ENCODE measurements at regions not wholly inside any gene's neighbourhood (a gene's known extent, or its start where the extent isn't known, plus 50 kb on each side); places are given as distances from the start of the nearest gene placed in this dataset.
"Not testable (repeated sequence)": the region's sequence is repeated elsewhere in the genome, so short reads cannot be mapped to it uniquely, and the experiment has no call there.

GRCh38 chr6:119440953-119441352, 91.4 kb upstream of the MAN1A1 start:
- POLR2A ChIA-PET, result no interaction called here
- no peaks in the 10 kb centered on the region for H3K4me1 Mint-ChIP-seq

GRCh38 chr6:119436583-119436982, 87.0 kb upstream of the MAN1A1 start:
- Mint-ChIP-seq H3K9me3 (no peaks in the 10 kb centered on the region), H3K36me3 (peaks cover 0 to 8% (median 0%) of the 10 kb centered on the region in 3 donors), H3K4me3 (no peak overlapping the region), H3K27ac (no peak overlapping the region), H3K4me1 (no peaks in the 10 kb centered on the region), H3K27me3 (no peaks in the 10 kb centered on the region)
- ChIA-PET CTCF (no interaction called here), POLR2A (no interaction called here)
- H3K9me3 ChIP-seq (ENCODE audit: low read length), result no peaks in the 10 kb centered on the region
- H3K4me1 ChIP-seq (ENCODE audit: insufficient read depth, low read length), result no peaks in the 10 kb centered on the region
- no peaks in the 10 kb centered on the region for H3K27me3 ChIP-seq (ENCODE audit: insufficient read depth, low read length, poor library complexity, severe bottlenecking)
- no peak for DNase-seq
- no peak overlapping the region for H3K27ac ChIP-seq (ENCODE audit: low read depth, low read length)
- no peaks in the 10 kb centered on the region for H3K36me3 ChIP-seq (ENCODE audit: insufficient read depth, low read length)
- no peak overlapping the region for H3K4me3 ChIP-seq (ENCODE audit: low read length)

More at GRCh38 chr6:119440953-119441352, 91.4 kb upstream of the MAN1A1 start:
- Mint-ChIP-seq H3K36me3 (peaks cover 0 to 8% (median 0%) of the 10 kb centered on the region in 3 donors), H3K9me3 (peaks cover 0 to 3% (median 0%) of the 10 kb centered on the region in 5 donors), H3K27ac (no peak overlapping the region), H3K27me3 (no peaks in the 10 kb centered on the region), H3K4me3 (no peak overlapping the region)
- Histone ChIP-seq H3K4me1 (ENCODE audit: insufficient read depth, low read length) (no peaks in the 10 kb centered on the region), H3K4me3 (ENCODE audit: low read length) (no peak overlapping the region), H3K27ac (ENCODE audit: low read depth, low read length) (no peak overlapping the region), H3K9me3 (ENCODE audit: low read length) (no peaks in the 10 kb centered on the region), H3K36me3 (ENCODE audit: insufficient read depth, low read length) (no peaks in the 10 kb centered on the region), H3K27me3 (ENCODE audit: insufficient read depth, low read length, poor library complexity, severe bottlenecking) (no peaks in the 10 kb centered on the region)
- no peak for DNase-seq
- CTCF ChIA-PET, result no interaction called here

GRCh38 chr6:119431799-119432198, 82.2 kb upstream of the MAN1A1 start:
- POLR2A ChIA-PET, result no interaction called here
- H3K27me3 ChIP-seq (ENCODE audit: insufficient read depth, low read length, poor library complexity, severe bottlenecking), result no peaks in the 10 kb centered on the region

GRCh38 chr6:119430805-119431204, 81.2 kb upstream of the MAN1A1 start:
- H3K4me1 ChIP-seq (ENCODE audit: insufficient read depth, low read length), result no peaks in the 10 kb centered on the region
- no peak overlapping the region for H3K4me3 ChIP-seq (ENCODE audit: low read length)
- Mint-ChIP-seq H3K4me1 (no peaks in the 10 kb centered on the region), H3K4me3 (no peak overlapping the region), H3K9me3 (no peaks in the 10 kb centered on the region), H3K27ac (no peak overlapping the region), H3K36me3 (no peaks in the 10 kb centered on the region), H3K27me3 (no peaks in the 10 kb centered on the region)
- POLR2A ChIA-PET, result no interaction called here
- CTCF ChIA-PET, result no interaction called here
- H3K27ac ChIP-seq (ENCODE audit: low read depth, low read length), result no peak overlapping the region
- no peak for DNase-seq
- no peaks in the 10 kb centered on the region for H3K27me3 ChIP-seq (ENCODE audit: insufficient read depth, low read length, poor library complexity, severe bottlenecking)
- no peaks in the 10 kb centered on the region for H3K9me3 ChIP-seq (ENCODE audit: low read length)
- H3K36me3 ChIP-seq (ENCODE audit: insufficient read depth, low read length), result no peaks in the 10 kb centered on the region

More at GRCh38 chr6:119431799-119432198, 82.2 kb upstream of the MAN1A1 start:
- no peak overlapping the region for H3K4me3 Mint-ChIP-seq
- no peak overlapping the region for H3K27ac Mint-ChIP-seq
- no peaks in the 10 kb centered on the region for H3K4me1 Mint-ChIP-seq
- H3K9me3 ChIP-seq (ENCODE audit: low read length), result no peaks in the 10 kb centered on the region
- H3K27ac ChIP-seq (ENCODE audit: low read depth, low read length), result no peak overlapping the region
- CTCF ChIA-PET, result no interaction called here
- no peaks in the 10 kb centered on the region for H3K4me1 ChIP-seq (ENCODE audit: insufficient read depth, low read length)
- no peaks in the 10 kb centered on the region for H3K36me3 ChIP-seq (ENCODE audit: insufficient read depth, low read length)
- no peaks in the 10 kb centered on the region for H3K9me3 Mint-ChIP-seq
- H3K4me3 ChIP-seq (ENCODE audit: low read length), result no peak overlapping the region
- no peaks in the 10 kb centered on the region for H3K36me3 Mint-ChIP-seq
- H3K27me3 Mint-ChIP-seq, result no peaks in the 10 kb centered on the region
- DNase-seq, result no peak

GRCh38 chr6:119428633-119429032, 79.1 kb upstream of the MAN1A1 start:
- POLR2A ChIA-PET, result no interaction called here
- peaks cover 0 to 4% (median 2%) of the 10 kb centered on the region in 5 donors for H3K9me3 Mint-ChIP-seq
- Histone ChIP-seq H3K9me3 (ENCODE audit: low read length) (no peaks in the 10 kb centered on the region), H3K4me3 (ENCODE audit: low read length) (no peak overlapping the region), H3K36me3 (ENCODE audit: insufficient read depth, low read length) (no peaks in the 10 kb centered on the region), H3K27me3 (ENCODE audit: insufficient read depth, low read length, poor library complexity, severe bottlenecking) (no peaks in the 10 kb centered on the region), H3K27ac (ENCODE audit: low read depth, low read length) (no peak overlapping the region), H3K4me1 (ENCODE audit: insufficient read depth, low read length) (no peaks in the 10 kb centered on the region)
- H3K27me3 Mint-ChIP-seq, result peaks cover 0 to 2% of the 10 kb centered on the region in 2 donors
- H3K4me3 Mint-ChIP-seq, result no peak overlapping the region
- CTCF ChIA-PET, result no interaction called here
- no peaks in the 10 kb centered on the region for H3K36me3 Mint-ChIP-seq
- no peak for DNase-seq
- peak overlapping the region in 1 of 8 donors; percentile 72 for H3K27ac Mint-ChIP-seq
- no peaks in the 10 kb centered on the region for H3K4me1 Mint-ChIP-seq

- Histone ChIP-seq H3K4me3 (ENCODE audit: low read length) (no peak overlapping the region), H3K27ac (ENCODE audit: low read depth, low read length) (no peak overlapping the region), H3K4me1 (ENCODE audit: insufficient read depth, low read length) (no peaks in the 10 kb centered on the region), H3K36me3 (ENCODE audit: insufficient read depth, low read length) (no peaks in the 10 kb centered on the region), H3K9me3 (ENCODE audit: low read length) (no peaks in the 10 kb centered on the region), H3K27me3 (ENCODE audit: insufficient read depth, low read length, poor library complexity, severe bottlenecking) (no peaks in the 10 kb centered on the region)
- ChIA-PET POLR2A (no interaction called here), CTCF (no interaction called here)
- H3K4me1 Mint-ChIP-seq, result no peaks in the 10 kb centered on the region
- no peak overlapping the region for H3K27ac Mint-ChIP-seq
- peaks cover 0 to 9% (median 0%) of the 10 kb centered on the region in 3 donors for H3K36me3 Mint-ChIP-seq
- H3K4me3 Mint-ChIP-seq, result no peak overlapping the region
- H3K9me3 Mint-ChIP-seq, result peaks cover 0 to 15% (median 12%) of the 10 kb centered on the region in 5 donors
- H3K27me3 Mint-ChIP-seq, result peaks cover 0 to 2% of the 10 kb centered on the region in 2 donors
- DNase-seq, result no peak
Observed at GRCh38 chr6:119426619-119427018, 77.1 kb upstream of the MAN1A1 start.

GRCh38 chr6:119423996-119424395, 74.4 kb upstream of the MAN1A1 start:
- no peak overlapping the region for H3K4me3 Mint-ChIP-seq
- H3K4me1 ChIP-seq (ENCODE audit: insufficient read depth, low read length), result no peaks in the 10 kb centered on the region
- ChIA-PET CTCF (no interaction called here), POLR2A (no interaction called here)
- no peaks in the 10 kb centered on the region for H3K9me3 ChIP-seq (ENCODE audit: low read length)
- H3K27me3 Mint-ChIP-seq, result peaks cover 0 to 3% of the 10 kb centered on the region in 2 donors
- H3K4me3 ChIP-seq (ENCODE audit: low read length), result no peak overlapping the region
- no peak overlapping the region for H3K27ac ChIP-seq (ENCODE audit: low read depth, low read length)
- DNase-seq, result no peak
- peaks cover 0 to 30% (median 1%) of the 10 kb centered on the region in 3 donors for H3K36me3 Mint-ChIP-seq
- no peaks in the 10 kb centered on the region for H3K27me3 ChIP-seq (ENCODE audit: insufficient read depth, low read length, poor library complexity, severe bottlenecking)
- H3K27ac Mint-ChIP-seq, result no peak overlapping the region
- peaks cover 17 to 37% (median 29%) of the 10 kb centered on the region in 5 donors for H3K9me3 Mint-ChIP-seq
- H3K4me1 Mint-ChIP-seq, result no peaks in the 10 kb centered on the region
- no peaks in the 10 kb centered on the region for H3K36me3 ChIP-seq (ENCODE audit: insufficient read depth, low read length)

- H3K4me3 ChIP-seq (ENCODE audit: low read length); H3K4me1 ChIP-seq (ENCODE audit: insufficient read depth, low read length); POLR2A ChIA-PET; H3K27ac Mint-ChIP-seq; CTCF ChIA-PET; H3K9me3 ChIP-seq (ENCODE audit: low read length); H3K36me3 ChIP-seq (ENCODE audit: insufficient read depth, low read length); H3K27me3 ChIP-seq (ENCODE audit: insufficient read depth, low read length, poor library complexity, severe bottlenecking); H3K4me1 Mint-ChIP-seq; H3K27ac ChIP-seq (ENCODE audit: low read depth, low read length); DNase-seq; H3K4me3 Mint-ChIP-seq: not testable (repeated sequence)
- Mint-ChIP-seq H3K27me3 (peaks cover 11 to 15% of the 10 kb centered on the region in 2 donors), H3K9me3 (peaks cover 29 to 71% (median 60%) of the 10 kb centered on the region in 5 donors), H3K36me3 (peaks cover 0 to 64% (median 1%) of the 10 kb centered on the region in 3 donors)
Observed at GRCh38 chr6:119418084-119418483, 68.5 kb upstream of the MAN1A1 start.

GRCh38 chr6:119407156-119407555, 57.6 kb upstream of the MAN1A1 start:
- no peak overlapping the region for H3K27ac ChIP-seq (ENCODE audit: low read depth, low read length)
- peaks cover 9 to 34% (median 29%) of the 10 kb centered on the region in 5 donors for H3K9me3 Mint-ChIP-seq
- peaks cover 0 to 4% (median 2%) of the 10 kb centered on the region in 3 donors for H3K36me3 Mint-ChIP-seq
- H3K4me1 ChIP-seq (ENCODE audit: insufficient read depth, low read length), result no peaks in the 10 kb centered on the region
- no peak overlapping the region for H3K27ac Mint-ChIP-seq
- no peaks in the 10 kb centered on the region for H3K27me3 ChIP-seq (ENCODE audit: insufficient read depth, low read length, poor library complexity, severe bottlenecking)
- peak overlapping the region in 1 of 7 donors; percentile 48 for H3K4me3 Mint-ChIP-seq
- H3K36me3 ChIP-seq (ENCODE audit: insufficient read depth, low read length), result no peaks in the 10 kb centered on the region
- ChIA-PET POLR2A (no interaction called here), CTCF (no interaction called here)
- H3K9me3 ChIP-seq (ENCODE audit: low read length), result no peaks in the 10 kb centered on the region
- no peaks in the 10 kb centered on the region for H3K4me1 Mint-ChIP-seq
- H3K4me3 ChIP-seq (ENCODE audit: low read length), result no peak overlapping the region
- DNase-seq, result no peak
- no peaks in the 10 kb centered on the region for H3K27me3 Mint-ChIP-seq

Data from CD8-positive, alpha-beta memory T cell (primary cell).